Hepatocyte (in vitro differentiated cells): ENCODE measurements at regions not wholly inside any gene's neighbourhood (a gene's known extent, or its start where the extent isn't known, plus 50 kb on each side); places are given as distances from the start of the nearest gene placed in this dataset.

Experiments
- CTCF ChIP-seq: fragments of 200-600 bp; sonication (generic); IDR thresholded peaks from 2 replicates; pipeline ENCODE4 v1.5.1; 2016; ENCODE audit warnings: antibody characterized with exemption, mild to moderate bottlenecking; ENCODE audit not compliant: poor library complexity
- EZH2 ChIP-seq: fragments of 200-600 bp; sonication (generic); IDR thresholded peaks from 2 replicates; pipeline ENCODE4 v1.6.1; 2016; ENCODE audit warnings: antibody characterized with exemption, mild to moderate bottlenecking, borderline replicate concordance
- EZH2phosphoT487 ChIP-seq: fragments of 200-600 bp; sonication (generic); IDR thresholded peaks from one replicate; pipeline ENCODE4 v1.6.1; 2018; ENCODE audit warnings: antibody characterized with exemption, mild to moderate bottlenecking, low read depth, moderate library complexity; ENCODE audit not compliant: unreplicated experiment, severe bottlenecking

DNA sequence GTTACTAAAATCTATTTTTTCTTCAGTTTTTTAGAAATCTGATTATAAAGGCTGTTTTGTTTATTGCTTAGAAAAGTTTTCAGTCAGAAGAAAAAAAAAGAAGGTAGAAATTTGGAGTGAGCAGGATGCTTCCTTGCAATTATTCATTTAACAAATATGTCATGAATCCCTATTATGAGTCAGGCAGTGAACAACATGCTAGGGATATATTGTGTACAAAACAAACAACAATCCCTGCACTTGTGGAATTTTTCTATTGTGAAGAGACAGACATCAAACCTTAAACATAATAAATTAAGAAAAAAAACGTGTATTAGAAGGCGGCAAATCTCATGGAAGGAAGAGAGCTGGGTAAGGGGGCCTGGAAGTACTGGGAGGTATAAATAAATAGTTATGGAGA lies 664.1 kb upstream of the CAMK1G start:
- no peak for TF ChIP-seq CTCF
- no peak for TF ChIP-seq EZH2
- no peak for TF ChIP-seq EZH2phosphoT487
